ENCODE measurements at regions not wholly inside any gene's neighbourhood (a gene's known extent, or its start where the extent isn't known, plus 50 kb on each side); places are given as distances from the start of the nearest gene placed in this dataset.

GRCh38 chr18:28794459-28795245 lies 617.7 kb upstream of the CDH2 start:
- peak; percentile 65 for DNase-seq

GRCh38 chr18:28793901-28794300 lies 617.0 kb upstream of the CDH2 start:
- no peak for DNase-seq

GRCh38 chr18:28792404-28793086 lies 615.6 kb upstream of the CDH2 start:
- no peak for DNase-seq

- DNase-seq, result no peak
These were observed 614.2 kb upstream of the CDH2 start for GRCh38 chr18:28791101-28791500.

- DNase-seq, result no peak
These were observed 612.6 kb upstream of the CDH2 start for GRCh38 chr18:28789502-28789901.

- DNase-seq, result peak; percentile 30
These were observed 610.0 kb upstream of the CDH2 start for GRCh38 chr18:28786926-28787325.

GRCh38 chr18:28781616-28782362 lies 604.9 kb upstream of the CDH2 start:
- no peak for DNase-seq

- DNase-seq, result no peak
These were observed 601.8 kb upstream of the CDH2 start for GRCh38 chr18:28778706-28779105.

GRCh38 chr18:28777756-28778155 lies 600.8 kb upstream of the CDH2 start:
- DNase-seq, result no peak

GRCh38 chr18:28771849-28772248 lies 594.9 kb upstream of the CDH2 start:
- no peak for DNase-seq

- peak; percentile 61 for DNase-seq
These were observed 592.1 kb upstream of the CDH2 start for GRCh38 chr18:28768791-28769768.

- DNase-seq, result peak; percentile 82
These were observed 590.8 kb upstream of the CDH2 start for GRCh38 chr18:28767727-28768211.

- peak; percentile 28 for DNase-seq
These were observed 590.3 kb upstream of the CDH2 start for GRCh38 chr18:28767201-28767600.

- DNase-seq, result peak; percentile 5
These were observed 589.8 kb upstream of the CDH2 start for GRCh38 chr18:28766721-28767120.

- peak; percentile 6 for DNase-seq
These were observed 589.1 kb upstream of the CDH2 start for GRCh38 chr18:28766027-28766426.

- no peak for DNase-seq
These were observed 583.4 kb upstream of the CDH2 start for GRCh38 chr18:28760299-28760698.

- no peak for DNase-seq
These were observed 580.6 kb upstream of the CDH2 start for GRCh38 chr18:28757466-28758008.

GRCh38 chr18:28743115-28743514 lies 566.2 kb upstream of the CDH2 start:
- no peak for DNase-seq

- DNase-seq, result no peak
These were observed 563.6 kb upstream of the CDH2 start for GRCh38 chr18:28740575-28740974.

GRCh38 chr18:28736951-28737350 lies 560.0 kb upstream of the CDH2 start:
- DNase-seq, result no peak

GRCh38 chr18:28736223-28736622 lies 559.3 kb upstream of the CDH2 start:
- no peak for DNase-seq

GRCh38 chr18:28735731-28736130 lies 558.8 kb upstream of the CDH2 start:
- DNase-seq, result peak; percentile 93
